Endodermal cell (in vitro differentiated cells): ENCODE measurements at regions not wholly inside any gene's neighbourhood (a gene's known extent, or its start where the extent isn't known, plus 50 kb on each side); places are given as distances from the start of the nearest gene placed in this dataset.

Experiments
- DNase-seq: peaks from one replicate; pipeline ENCODE4 v3.0.0-alpha.2; 2017
- H3K27ac ChIP-seq: 2 replicates; pipeline ENCODE4 v1.5.1; 2013; ENCODE audit warnings: mild to moderate bottlenecking, low read depth, low read length, moderate library complexity
- H3K27me3 ChIP-seq: 2 replicates; pipeline ENCODE4 v1.6.1; 2013; ENCODE audit warnings: mild to moderate bottlenecking, low read length, moderate library complexity; ENCODE audit not compliant: insufficient read depth, control insufficient read depth, poor library complexity, severe bottlenecking
- H3K36me3 ChIP-seq: 2 replicates; pipeline ENCODE4 v1.7.0; 2013; ENCODE audit warnings: mild to moderate bottlenecking, low read length, moderate library complexity; ENCODE audit not compliant: control insufficient read depth, insufficient read depth
- H3K4me1 ChIP-seq: one replicate; pipeline ENCODE4 v1.7.0; 2013; ENCODE audit warnings: low read length; ENCODE audit not compliant: control insufficient read depth, insufficient read depth
- H3K4me3 ChIP-seq: 2 replicates; pipeline ENCODE4 v1.5.1; 2013; ENCODE audit warnings: mild to moderate bottlenecking, low read length, moderate library complexity
- H3K9ac ChIP-seq: 2 replicates; pipeline ENCODE4 v1.6.1; 2013; ENCODE audit warnings: mild to moderate bottlenecking, low read length, moderate library complexity; ENCODE audit not compliant: poor library complexity, severe bottlenecking; ENCODE audit errors: extremely low read depth
- H3K9me3 ChIP-seq: 2 replicates; pipeline ENCODE4 v1.6.1; 2013; ENCODE audit warnings: mild to moderate bottlenecking, low read length, moderate library complexity; ENCODE audit not compliant: control insufficient read depth
- H3K27ac Mint-ChIP-seq: 2 replicates; pipeline ENCODE4 v1.8.0; 2020; ENCODE audit warnings: mixed read lengths
- H3K27me3 Mint-ChIP-seq: 2 replicates; pipeline ENCODE4 v1.8.0; 2021; ENCODE audit warnings: mild to moderate bottlenecking, mixed read lengths; ENCODE audit not compliant: insufficient read depth
- H3K36me3 Mint-ChIP-seq: 2 replicates; pipeline ENCODE4 v1.8.0; 2020; ENCODE audit warnings: low read depth, mixed read lengths
- H3K4me1 Mint-ChIP-seq: 2 replicates; pipeline ENCODE4 v1.8.0; 2020; ENCODE audit warnings: mixed read lengths
- H3K4me3 Mint-ChIP-seq: 2 replicates; pipeline ENCODE4 v1.8.0; 2020; ENCODE audit warnings: mild to moderate bottlenecking, moderate library complexity, mixed read lengths
- H3K9me3 Mint-ChIP-seq: 2 replicates; pipeline ENCODE4 v1.8.0; 2020; ENCODE audit warnings: mild to moderate bottlenecking, mixed read lengths
- CTCF ChIP-seq: fragments of 200-600 bp; sonication (generic); conservative IDR thresholded peaks from 2 replicates; pipeline ENCODE4 v1.5.0; 2021; ENCODE audit warnings: antibody characterized with exemption, mild to moderate bottlenecking
- WGBS, 2 experiments: methylation state at CpG; one replicate each; pipeline versions ENCODE4 v1.1.5 to v1.1.7; 2013; ENCODE audit warnings: missing lambda C conversion rate in 2 of 2, mixed read lengths in 1 of 2; ENCODE audit not compliant: insufficient coverage in 1 of 2, insufficient read length in 1 of 2; 5-methylcytosine and 5-hydroxymethylcytosine counted together

GRCh38 chr16:6297666-6298410 lies 1034.8 kb upstream of the RBFOX1 start:
- Mint-ChIP-seq H3K27ac (no peak overlapping the region), H3K4me1 (peaks cover 4% of the 10 kb centered on the region), H3K36me3 (peaks cover 2% of the 10 kb centered on the region), H3K9me3 (peaks cover 31% of the 10 kb centered on the region), H3K4me3 (no peak overlapping the region), H3K27me3 (no peaks in the 10 kb centered on the region)
- Histone ChIP-seq H3K27me3 (no peaks in the 10 kb centered on the region), H3K9me3 (peaks cover 26% of the 10 kb centered on the region), H3K9ac (no peak overlapping the region), H3K36me3 (no peaks in the 10 kb centered on the region), H3K27ac (no peak overlapping the region), H3K4me1 (no peaks in the 10 kb centered on the region), H3K4me3 (peak overlapping the region; percentile 4)
- peak; percentile 39 for TF ChIP-seq CTCF
- DNase-seq, result peak; percentile 55
- 80 to 82% methylated on average over 5 to 8 of the region's 8 CpGs for WGBS, 2 experiments

GRCh38 chr16:6286176-6286575 lies 1046.5 kb upstream of the RBFOX1 start:
- no peak for TF ChIP-seq CTCF
- Histone ChIP-seq H3K4me3 (no peak overlapping the region), H3K9ac (no peak overlapping the region), H3K27ac (no peak overlapping the region), H3K36me3 (no peaks in the 10 kb centered on the region), H3K27me3 (no peaks in the 10 kb centered on the region), H3K4me1 (peaks cover 7% of the 10 kb centered on the region), H3K9me3 (peaks cover 4% of the 10 kb centered on the region)
- Mint-ChIP-seq H3K27ac (no peak overlapping the region), H3K4me1 (peaks cover 21% of the 10 kb centered on the region), H3K27me3 (no peaks in the 10 kb centered on the region), H3K9me3 (no peaks in the 10 kb centered on the region), H3K36me3 (no peaks in the 10 kb centered on the region), H3K4me3 (no peak overlapping the region)
- WGBS, 2 experiments, result 90 to 93% methylated on average over 2 of the region's 2 CpGs
- no peak for DNase-seq

- Histone ChIP-seq H3K27me3 (no peaks in the 10 kb centered on the region), H3K4me3 (no peak overlapping the region), H3K36me3 (no peaks in the 10 kb centered on the region), H3K9me3 (peaks cover 4% of the 10 kb centered on the region), H3K4me1 (peaks cover 6% of the 10 kb centered on the region), H3K27ac (no peak overlapping the region), H3K9ac (no peak overlapping the region)
- Mint-ChIP-seq H3K36me3 (no peaks in the 10 kb centered on the region), H3K9me3 (no peaks in the 10 kb centered on the region), H3K27me3 (no peaks in the 10 kb centered on the region), H3K27ac (no peak overlapping the region), H3K4me1 (peaks cover 22% of the 10 kb centered on the region), H3K4me3 (no peak overlapping the region)
- no peak for DNase-seq
- WGBS, 2 experiments, result 47 to 50% methylated on average over 5 to 7 of the region's 7 CpGs
- no peak for TF ChIP-seq CTCF
Observed at GRCh38 chr16:6284731-6285130, 1047.9 kb upstream of the RBFOX1 start.
